Mesodermal cell (in vitro differentiated cells): ENCODE measurements at regions not wholly inside any gene's neighbourhood (a gene's known extent, or its start where the extent isn't known, plus 50 kb on each side); places are given as distances from the start of the nearest gene placed in this dataset.

Experiments used
- H3K27ac ChIP-seq: 2 replicates; pipeline ENCODE4 v1.7.0; 2013; ENCODE audit warnings: mild to moderate bottlenecking, low read depth, low read length, moderate library complexity; ENCODE audit not compliant: severe bottlenecking
- H3K36me3 ChIP-seq: 2 replicates; pipeline ENCODE4 v1.7.1; 2013; ENCODE audit warnings: mild to moderate bottlenecking, low read length, moderate library complexity; ENCODE audit not compliant: control insufficient read depth, insufficient read depth
- H3K4me1 ChIP-seq: one replicate; pipeline ENCODE4 v1.7.1; 2013; ENCODE audit warnings: mild to moderate bottlenecking, low read length; ENCODE audit not compliant: insufficient read depth, control insufficient read depth, poor library complexity, severe bottlenecking
- H3K4me3 ChIP-seq: 2 replicates; pipeline ENCODE4 v1.7.0; 2013; ENCODE audit warnings: low read length, control low read depth, mild to moderate bottlenecking; ENCODE audit not compliant: insufficient read depth, poor library complexity, severe bottlenecking; ENCODE audit errors: extremely low read depth
- H3K9me3 ChIP-seq: 2 replicates; pipeline ENCODE4 v1.7.1; 2013; ENCODE audit warnings: mild to moderate bottlenecking, low read length, moderate library complexity; ENCODE audit not compliant: control insufficient read depth
- WGBS, 2 experiments: methylation state at CpG; one replicate each; pipeline ENCODE4 v1.1.5; 2013; ENCODE audit warnings: missing lambda C conversion rate in 2 of 2; ENCODE audit not compliant: insufficient coverage in 2 of 2; 5-methylcytosine and 5-hydroxymethylcytosine counted together

- H3K4me1 ChIP-seq: no peaks in the 10 kb centered on the region
- H3K9me3 ChIP-seq: no peaks in the 10 kb centered on the region
- H3K27ac ChIP-seq: no peak overlapping the region
- H3K4me3 ChIP-seq: no peak overlapping the region
- WGBS, 2 experiments: 91 to 97% methylated on average over 4 to 8 of the region's 8 CpGs
- H3K36me3 ChIP-seq: no peaks in the 10 kb centered on the region
Observed at GRCh38 chr1:4468386-4468785, 186.0 kb upstream of the AJAP1 start.

- 92 to 96% methylated on average over 6 to 7 of the region's 9 CpGs for WGBS, 2 experiments
Observed at GRCh38 chr1:4468804-4469514, 185.4 kb upstream of the AJAP1 start.

GRCh38 chr1:4476394-4476793 lies 178.0 kb upstream of the AJAP1 start:
- Histone ChIP-seq H3K36me3 (no peaks in the 10 kb centered on the region), H3K27ac (no peak overlapping the region), H3K4me1 (no peaks in the 10 kb centered on the region), H3K4me3 (no peak overlapping the region), H3K9me3 (peaks cover 18% of the 10 kb centered on the region)

More at GRCh38 chr1:4468804-4469514, 185.4 kb upstream of the AJAP1 start:
- H3K4me1 ChIP-seq: no peaks in the 10 kb centered on the region
- no peaks in the 10 kb centered on the region for H3K36me3 ChIP-seq
- H3K4me3 ChIP-seq: no peak overlapping the region
- no peak overlapping the region for H3K27ac ChIP-seq
- no peaks in the 10 kb centered on the region for H3K9me3 ChIP-seq

- H3K27ac ChIP-seq: no peak overlapping the region
- no peaks in the 10 kb centered on the region for H3K4me1 ChIP-seq
- H3K9me3 ChIP-seq: peaks cover 15% of the 10 kb centered on the region
- WGBS, 2 experiments: 93% methylated on average over 18 of the region's 18 CpGs
- H3K4me3 ChIP-seq: no peak overlapping the region
- no peaks in the 10 kb centered on the region for H3K36me3 ChIP-seq
Observed at GRCh38 chr1:4481451-4481850, 173.0 kb upstream of the AJAP1 start.

GRCh38 chr1:4482526-4482925 lies 171.9 kb upstream of the AJAP1 start:
- Histone ChIP-seq H3K4me1 (no peaks in the 10 kb centered on the region), H3K27ac (no peak overlapping the region), H3K36me3 (no peaks in the 10 kb centered on the region), H3K4me3 (no peak overlapping the region), H3K9me3 (peaks cover 6% of the 10 kb centered on the region)
- WGBS, 2 experiments: 92 to 97% methylated on average over 16 to 19 of the region's 21 CpGs

- H3K36me3 ChIP-seq: no peaks in the 10 kb centered on the region
- 93 to 96% methylated on average over 6 of the region's 8 CpGs for WGBS, 2 experiments
- H3K27ac ChIP-seq: no peak overlapping the region
- no peaks in the 10 kb centered on the region for H3K4me1 ChIP-seq
- H3K9me3 ChIP-seq: peaks cover under 1% of the 10 kb centered on the region
- H3K4me3 ChIP-seq: no peak overlapping the region
Observed at GRCh38 chr1:4483021-4483625, 171.3 kb upstream of the AJAP1 start.

- WGBS, 2 experiments: 8 to 21% methylated on average over 2 of the region's 6 CpGs
- Histone ChIP-seq H3K4me1 (no peaks in the 10 kb centered on the region), H3K4me3 (no peak overlapping the region), H3K27ac (no peak overlapping the region), H3K9me3 (no peaks in the 10 kb centered on the region), H3K36me3 (no peaks in the 10 kb centered on the region)
Observed at GRCh38 chr1:4485398-4485797, 169.0 kb upstream of the AJAP1 start.

- H3K27ac ChIP-seq: no peak overlapping the region
- WGBS, 2 experiments: 84 to 90% methylated on average over 3 of the region's 5 CpGs
- no peaks in the 10 kb centered on the region for H3K4me1 ChIP-seq
- H3K4me3 ChIP-seq: no peak overlapping the region
- H3K9me3 ChIP-seq: no peaks in the 10 kb centered on the region
- no peaks in the 10 kb centered on the region for H3K36me3 ChIP-seq
Observed at GRCh38 chr1:4485878-4486277, 168.5 kb upstream of the AJAP1 start.

GRCh38 chr1:4486408-4487120 lies 167.8 kb upstream of the AJAP1 start:
- no peaks in the 10 kb centered on the region for H3K4me1 ChIP-seq
- no peaks in the 10 kb centered on the region for H3K9me3 ChIP-seq
- no peaks in the 10 kb centered on the region for H3K36me3 ChIP-seq
- WGBS, 2 experiments: 93 to 95% methylated on average over 18 of the region's 22 CpGs
- H3K27ac ChIP-seq: no peak overlapping the region
- H3K4me3 ChIP-seq: no peak overlapping the region

GRCh38 chr1:4488018-4488417 lies 166.4 kb upstream of the AJAP1 start:
- Histone ChIP-seq H3K9me3 (no peaks in the 10 kb centered on the region), H3K4me3 (no peak overlapping the region), H3K27ac (no peak overlapping the region), H3K4me1 (no peaks in the 10 kb centered on the region), H3K36me3 (no peaks in the 10 kb centered on the region)
- WGBS, 2 experiments: 88 to 93% methylated on average over 3 to 4 of the region's 7 CpGs

GRCh38 chr1:4489486-4489885 lies 164.9 kb upstream of the AJAP1 start:
- H3K4me1 ChIP-seq: no peaks in the 10 kb centered on the region
- 82 to 89% methylated on average over 5 to 6 of the region's 7 CpGs for WGBS, 2 experiments

More at GRCh38 chr1:4489486-4489885, 164.9 kb upstream of the AJAP1 start:
- Histone ChIP-seq H3K27ac (no peak overlapping the region), H3K4me3 (no peak overlapping the region), H3K9me3 (no peaks in the 10 kb centered on the region), H3K36me3 (no peaks in the 10 kb centered on the region)
